SK-N-SH treated with all-trans-retinoic acid at 6 μM for 48 hours (cell line): ENCODE measurements at regions not wholly inside any gene's neighbourhood (a gene's known extent, or its start where the extent isn't known, plus 50 kb on each side); places are given as distances from the start of the nearest gene placed in this dataset.

ENCODE experiments used
- ATAC-seq: fragments of 200-7000 bp; cut with Tn5 transposase; 3 replicates; pipeline ENCODE4 v1.9.1; 2020; ENCODE audit warnings: mild to moderate bottlenecking, moderate library complexity
- ARNTL ChIP-seq: fragments of 450-650 bp; formaldehyde crosslinking; IDR thresholded peaks from 2 replicates; pipeline ENCODE4 v1.5.0; 2020; ENCODE audit warnings: low read depth, mild to moderate bottlenecking, moderate library complexity, borderline replicate concordance
- BACH2 ChIP-seq: fragments of 250-450 bp; sonication (Bioruptor Pico); IDR thresholded peaks from 2 replicates; pipeline ENCODE4 v1.9.0; 2021; ENCODE audit warnings: mild to moderate bottlenecking, borderline replicate concordance
- CREB5 ChIP-seq: fragments of 250-450 bp; sonication (Bioruptor Pico); IDR thresholded peaks from 2 replicates; pipeline ENCODE4 v1.5.1; 2020; ENCODE audit warnings: low read depth, mild to moderate bottlenecking, moderate library complexity
- CSRNP3 ChIP-seq: fragments of 250-450 bp; sonication (Bioruptor Pico); IDR thresholded peaks from 2 replicates; pipeline ENCODE4 v1.5.1; 2021; ENCODE audit warnings: mild to moderate bottlenecking, moderate library complexity
- ESRRG ChIP-seq: fragments of 250-450 bp; sonication (Bioruptor Pico); IDR thresholded peaks from 2 replicates; pipeline ENCODE4 v1.6.1; 2021; ENCODE audit warnings: mild to moderate bottlenecking
- GLIS3 ChIP-seq: fragments of 250-450 bp; sonication (Bioruptor Pico); IDR thresholded peaks from 2 replicates; pipeline ENCODE4 v1.5.0; 2020; ENCODE audit warnings: mild to moderate bottlenecking, moderate library complexity
- ISL1 ChIP-seq: fragments of 250-450 bp; sonication (Bioruptor Pico); IDR thresholded peaks from 2 replicates; pipeline ENCODE4 v2.1.2; 2022; ENCODE audit warnings: mild to moderate bottlenecking, moderate library complexity
- OSR1 ChIP-seq: fragments of 250-450 bp; sonication (Bioruptor Pico); IDR thresholded peaks from 2 replicates; pipeline ENCODE4 v1.8.0; 2022; ENCODE audit warnings: moderate library complexity, mild to moderate bottlenecking, inconsistent platforms
- PPARA ChIP-seq: fragments of 250-450 bp; sonication (Bioruptor Pico); IDR thresholded peaks from 2 replicates; pipeline ENCODE4 v1.5.0; 2020; ENCODE audit warnings: mild to moderate bottlenecking, borderline replicate concordance
- RARB ChIP-seq: fragments of 250-450 bp; sonication (Bioruptor Pico); IDR thresholded peaks from 2 replicates; pipeline ENCODE4 v1.8.0; 2021; ENCODE audit warnings: mild to moderate bottlenecking, moderate library complexity
- SNAI2 ChIP-seq: fragments of 250-450 bp; sonication (Bioruptor Pico); IDR thresholded peaks from 2 replicates; pipeline ENCODE4 v1.5.0; 2020; ENCODE audit warnings: mild to moderate bottlenecking, moderate library complexity
- TOX ChIP-seq: fragments of 250-450 bp; sonication (Bioruptor Pico); IDR thresholded peaks from 2 replicates; pipeline ENCODE4 v1.8.0; 2021; ENCODE audit warnings: mild to moderate bottlenecking, moderate library complexity, borderline replicate concordance
- TSHZ2 ChIP-seq: fragments of 250-450 bp; sonication (Bioruptor Pico); IDR thresholded peaks from 2 replicates; pipeline ENCODE4 v1.5.0; 2020; ENCODE audit warnings: mild to moderate bottlenecking, moderate library complexity
- ZC3H10 ChIP-seq: fragments of 250-450 bp; sonication (Bioruptor Pico); IDR thresholded peaks from 2 replicates; pipeline ENCODE4 v1.5.1; 2021; ENCODE audit warnings: mild to moderate bottlenecking, moderate library complexity
- ZFP3 ChIP-seq: fragments of 250-450 bp; sonication (Bioruptor Pico); IDR thresholded peaks from 2 replicates; pipeline ENCODE4 v1.5.0; 2020; ENCODE audit warnings: mild to moderate bottlenecking, moderate library complexity
- ZFP30 ChIP-seq: fragments of 450-650 bp; formaldehyde crosslinking; IDR thresholded peaks from 2 replicates; pipeline ENCODE4 v1.5.0; 2022; ENCODE audit warnings: mild to moderate bottlenecking, moderate library complexity
- ZNF565 ChIP-seq: fragments of 450-650 bp; formaldehyde crosslinking; conservative IDR thresholded peaks from 2 replicates; pipeline ENCODE4 v1.5.0; 2020; ENCODE audit warnings: low read depth, mild to moderate bottlenecking, moderate library complexity
- ZNF70 ChIP-seq: fragments of 450-650 bp; formaldehyde crosslinking; IDR thresholded peaks from 2 replicates; pipeline ENCODE4 v1.5.0; 2020; ENCODE audit warnings: mild to moderate bottlenecking, moderate library complexity
- ZNF8 ChIP-seq: fragments of 450-650 bp; formaldehyde crosslinking; IDR thresholded peaks from 2 replicates; pipeline ENCODE4 v1.5.0; 2020; ENCODE audit warnings: mild to moderate bottlenecking, moderate library complexity
- TF ChIP-seq, protein P1 (sequence below): fragments of 250-450 bp; sonication (Bioruptor Pico); IDR thresholded peaks from 2 replicates; pipeline ENCODE4 v1.8.0; 2020; ENCODE audit warnings: mild to moderate bottlenecking, moderate library complexity, borderline replicate concordance
- TF ChIP-seq, protein P2 (sequence below): fragments of 250-450 bp; sonication (Bioruptor Pico); IDR thresholded peaks from 2 replicates; pipeline ENCODE4 v1.8.0; 2021; ENCODE audit warnings: low read depth, mild to moderate bottlenecking, moderate library complexity, borderline replicate concordance

DNA sequence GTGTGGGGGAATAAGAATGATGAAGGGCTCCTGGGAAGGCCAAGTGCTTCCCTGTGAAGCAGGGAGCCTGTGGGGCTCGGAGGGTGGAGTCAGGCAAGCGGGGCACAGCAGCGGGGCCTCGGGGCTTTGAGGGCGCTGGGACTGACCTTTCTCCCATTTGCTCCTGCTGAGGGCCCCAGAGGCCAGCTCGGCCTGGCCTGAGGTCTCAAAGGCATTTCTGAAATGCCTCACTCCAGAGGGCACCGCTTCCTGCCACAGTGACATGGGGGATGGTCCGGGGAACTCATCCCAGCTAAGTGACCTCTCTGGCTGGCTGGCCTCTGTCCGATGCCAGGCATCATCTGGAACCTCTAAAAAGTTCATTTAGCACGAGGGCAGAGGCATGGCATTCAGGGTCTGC, 98.8 kb upstream of the STX18 start:
- TF ChIP-seq, protein P1, sequence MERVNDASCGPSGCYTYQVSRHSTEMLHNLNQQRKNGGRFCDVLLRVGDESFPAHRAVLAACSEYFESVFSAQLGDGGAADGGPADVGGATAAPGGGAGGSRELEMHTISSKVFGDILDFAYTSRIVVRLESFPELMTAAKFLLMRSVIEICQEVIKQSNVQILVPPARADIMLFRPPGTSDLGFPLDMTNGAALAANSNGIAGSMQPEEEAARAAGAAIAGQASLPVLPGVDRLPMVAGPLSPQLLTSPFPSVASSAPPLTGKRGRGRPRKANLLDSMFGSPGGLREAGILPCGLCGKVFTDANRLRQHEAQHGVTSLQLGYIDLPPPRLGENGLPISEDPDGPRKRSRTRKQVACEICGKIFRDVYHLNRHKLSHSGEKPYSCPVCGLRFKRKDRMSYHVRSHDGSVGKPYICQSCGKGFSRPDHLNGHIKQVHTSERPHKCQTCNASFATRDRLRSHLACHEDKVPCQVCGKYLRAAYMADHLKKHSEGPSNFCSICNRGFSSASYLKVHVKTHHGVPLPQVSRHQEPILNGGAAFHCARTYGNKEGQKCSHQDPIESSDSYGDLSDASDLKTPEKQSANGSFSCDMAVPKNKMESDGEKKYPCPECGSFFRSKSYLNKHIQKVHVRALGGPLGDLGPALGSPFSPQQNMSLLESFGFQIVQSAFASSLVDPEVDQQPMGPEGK (CRISPR knock-in tag), result no peak
- TF ChIP-seq CREB5 (CRISPR knock-in tag), result no peak
- no peak for TF ChIP-seq ZFP30 (CRISPR knock-in tag)
- TF ChIP-seq ZFP3 (CRISPR knock-in tag), result no peak
- no peak for TF ChIP-seq ZNF565 (CRISPR knock-in tag)
- no peak for TF ChIP-seq PPARA (CRISPR knock-in tag)
- TF ChIP-seq ISL1 (CRISPR knock-in tag), result no peak
- TF ChIP-seq, protein P2, sequence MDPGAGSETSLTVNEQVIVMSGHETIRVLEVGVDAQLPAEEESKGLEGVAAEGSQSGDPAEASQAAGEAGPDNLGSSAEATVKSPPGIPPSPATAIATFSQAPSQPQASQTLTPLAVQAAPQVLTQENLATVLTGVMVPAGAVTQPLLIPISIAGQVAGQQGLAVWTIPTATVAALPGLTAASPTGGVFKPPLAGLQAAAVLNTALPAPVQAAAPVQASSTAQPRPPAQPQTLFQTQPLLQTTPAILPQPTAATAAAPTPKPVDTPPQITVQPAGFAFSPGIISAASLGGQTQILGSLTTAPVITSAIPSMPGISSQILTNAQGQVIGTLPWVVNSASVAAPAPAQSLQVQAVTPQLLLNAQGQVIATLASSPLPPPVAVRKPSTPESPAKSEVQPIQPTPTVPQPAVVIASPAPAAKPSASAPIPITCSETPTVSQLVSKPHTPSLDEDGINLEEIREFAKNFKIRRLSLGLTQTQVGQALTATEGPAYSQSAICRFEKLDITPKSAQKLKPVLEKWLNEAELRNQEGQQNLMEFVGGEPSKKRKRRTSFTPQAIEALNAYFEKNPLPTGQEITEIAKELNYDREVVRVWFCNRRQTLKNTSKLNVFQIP (CRISPR knock-in tag), result no peak
- no peak for TF ChIP-seq ARNTL
- no peak for TF ChIP-seq CSRNP3 (CRISPR knock-in tag)
- TF ChIP-seq SNAI2 (CRISPR knock-in tag), result no peak
- no peak for TF ChIP-seq ZNF8
- TF ChIP-seq BACH2 (CRISPR knock-in tag), result no peak
- no peak for TF ChIP-seq GLIS3 (CRISPR knock-in tag)
- no peak; the same call in 2 of the 3 replicates for ATAC-seq

DNA sequence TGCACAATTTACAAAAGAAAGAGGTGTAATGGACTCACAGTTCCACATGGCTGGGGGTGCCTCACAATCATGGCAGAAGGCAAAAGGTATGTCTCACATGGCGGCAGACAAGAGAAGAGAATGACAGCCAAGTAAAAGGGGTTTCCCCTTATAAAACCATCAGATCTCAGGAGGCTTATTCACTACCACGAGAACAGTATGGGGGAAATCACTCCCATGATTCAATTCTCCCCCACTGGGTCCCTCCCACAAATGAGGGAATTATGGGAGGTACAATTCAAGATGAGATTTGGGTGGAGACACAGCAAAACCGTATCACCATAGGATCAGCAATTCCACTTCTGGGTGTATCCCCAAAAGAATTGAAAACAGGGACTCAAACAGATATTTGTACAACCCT, 97.5 kb upstream of the STX18 start:
- TF ChIP-seq, protein P1 (CRISPR knock-in tag), result no peak
- no peak for TF ChIP-seq BACH2 (CRISPR knock-in tag)
- TF ChIP-seq ISL1 (CRISPR knock-in tag), result no peak
- no peak for TF ChIP-seq ESRRG (CRISPR knock-in tag)
- no peak for TF ChIP-seq ZC3H10 (CRISPR knock-in tag)
- no peak for TF ChIP-seq CSRNP3 (CRISPR knock-in tag)
- no peak for TF ChIP-seq ZNF70
- TF ChIP-seq ZNF565 (CRISPR knock-in tag), result no peak
- TF ChIP-seq RARB, result no peak
- TF ChIP-seq SNAI2 (CRISPR knock-in tag), result no peak
- TF ChIP-seq GLIS3 (CRISPR knock-in tag), result no peak
- TF ChIP-seq, all 23 proteins: peak for 0
- ATAC-seq, result no peak

DNA sequence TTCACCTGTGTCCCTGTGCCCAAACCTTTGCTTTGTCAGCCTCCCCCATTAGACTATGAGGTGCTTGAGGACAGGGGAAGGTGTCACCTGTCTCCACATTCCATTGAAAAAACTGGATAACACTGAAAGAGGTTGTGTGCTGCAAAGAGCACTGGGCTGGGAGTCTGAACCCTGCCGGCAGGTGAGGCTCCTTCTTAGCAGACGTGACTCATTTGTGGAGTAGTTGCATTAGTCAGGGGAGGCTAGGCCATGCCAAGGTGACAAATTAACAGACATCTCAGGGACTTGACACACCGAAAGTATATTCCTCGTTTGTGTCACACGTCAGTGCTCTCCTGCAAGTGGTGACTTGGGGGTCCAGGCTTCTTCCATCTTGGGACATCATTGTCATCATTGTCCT, 95.9 kb upstream of the STX18 start:
- ATAC-seq, result no peak
- TF ChIP-seq TSHZ2 (no peak), OSR1 (CRISPR knock-in tag) (no peak), ZFP3 (CRISPR knock-in tag) (no peak), BACH2 (CRISPR knock-in tag) (no peak), ZFP30 (CRISPR knock-in tag) (no peak), PPARA (CRISPR knock-in tag) (no peak), ARNTL (no peak), TOX (CRISPR knock-in tag) (no peak), CSRNP3 (CRISPR knock-in tag) (no peak)
- TF ChIP-seq, protein P1 (CRISPR knock-in tag), result no peak
